Hepatic stellate cell (primary cell): ENCODE measurements at regions not wholly inside any gene's neighbourhood (a gene's known extent, or its start where the extent isn't known, plus 50 kb on each side); places are given as distances from the start of the nearest gene placed in this dataset.

Experiments used
- DNase-seq: peaks from one replicate; pipeline ENCODE4 v3.0.0; 2011; ENCODE audit warnings: low spot score

DNA sequence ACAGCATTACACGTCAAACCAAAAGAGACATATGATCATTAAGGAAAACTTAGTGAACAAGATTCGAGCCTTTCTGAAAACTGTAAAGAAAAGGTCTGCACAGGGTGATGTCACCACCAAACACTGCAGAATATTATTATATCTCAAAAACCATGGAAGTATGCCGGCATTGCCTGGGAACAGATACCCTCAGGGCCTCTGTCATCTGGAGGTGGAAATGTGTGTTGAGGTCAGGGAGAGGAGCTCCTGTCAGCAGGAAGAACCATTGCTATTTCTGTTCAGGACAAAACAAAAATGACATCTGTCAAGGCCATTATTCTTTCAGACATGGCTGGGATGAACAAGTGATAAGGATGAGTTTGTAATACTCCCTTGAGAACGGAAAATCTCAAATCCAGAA is 365.9 kb upstream of the TRIB2 start:
- DNase-seq: no peak

- no peak for DNase-seq
These were observed 363.8 kb upstream of the TRIB2 start for GRCh38 chr2:12352889-12353288.

DNA sequence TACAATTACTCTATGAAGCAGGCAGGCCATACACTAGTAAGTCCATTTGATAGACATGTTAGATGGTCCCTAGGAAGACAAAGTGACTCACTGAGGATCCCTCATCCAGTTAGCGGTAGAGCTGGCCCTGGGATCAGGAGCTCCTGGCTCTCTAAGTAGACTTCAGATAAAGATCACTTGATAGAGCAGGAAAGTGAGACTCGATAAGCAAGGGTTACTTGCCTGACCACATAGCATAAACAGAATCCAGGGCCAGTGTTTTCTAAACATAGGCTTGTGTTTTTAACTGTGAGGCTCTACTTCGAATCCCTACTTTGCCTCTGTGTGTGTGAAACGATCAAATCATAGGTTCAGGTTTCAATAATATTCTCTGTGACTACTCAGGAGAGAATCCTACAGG is 355.2 kb upstream of the TRIB2 start:
- no peak for DNase-seq

GRCh38 chr2:12363138-12363537 is 353.6 kb upstream of the TRIB2 start:
- no peak for DNase-seq

GRCh38 chr2:12363569-12363968 is 353.2 kb upstream of the TRIB2 start:
- no peak for DNase-seq

GRCh38 chr2:12369566-12369965 is 347.2 kb upstream of the TRIB2 start:
- DNase-seq: no peak

- no peak for DNase-seq
These were observed 340.7 kb upstream of the TRIB2 start for GRCh38 chr2:12376025-12376424.

- no peak for DNase-seq
These were observed 337.6 kb upstream of the TRIB2 start for GRCh38 chr2:12379143-12379542.

DNA sequence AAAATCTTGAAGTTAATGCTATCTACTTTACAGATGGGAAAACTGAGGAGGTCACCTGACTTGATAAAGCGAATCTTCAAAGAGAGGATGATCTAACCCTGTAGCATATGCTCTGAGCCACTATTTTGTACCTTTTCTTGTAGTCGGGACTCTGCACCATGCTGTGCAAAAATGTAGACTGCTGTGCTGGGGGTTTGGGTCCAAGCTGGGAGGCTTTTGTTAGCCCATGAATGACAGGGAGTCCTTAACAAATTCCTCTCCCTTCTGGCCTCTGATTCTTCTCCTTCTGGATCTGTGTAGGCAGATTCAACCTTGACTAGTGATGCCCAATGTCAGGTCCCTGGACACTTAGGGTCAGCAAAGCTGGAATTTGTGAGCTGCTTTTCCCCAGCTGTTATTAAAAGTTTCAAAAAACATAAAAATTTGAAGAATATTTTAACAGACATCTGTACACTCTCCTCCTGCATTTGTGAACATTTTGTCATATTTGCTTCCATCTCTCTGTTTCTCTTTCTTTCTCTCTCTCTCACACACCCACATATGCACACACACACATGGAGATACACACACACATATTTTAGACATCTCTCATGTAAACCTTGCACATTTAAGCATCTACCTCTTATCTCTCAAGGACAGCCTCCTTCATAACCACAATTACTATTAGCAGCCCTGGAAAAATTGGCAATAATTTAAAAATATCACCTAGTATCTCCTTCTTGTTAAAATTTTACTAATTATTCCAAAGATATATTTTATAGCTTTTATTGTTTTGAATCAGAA is 335.0 kb upstream of the TRIB2 start:
- no peak for DNase-seq

GRCh38 chr2:12382366-12382765 is 334.4 kb upstream of the TRIB2 start:
- no peak for DNase-seq

DNA sequence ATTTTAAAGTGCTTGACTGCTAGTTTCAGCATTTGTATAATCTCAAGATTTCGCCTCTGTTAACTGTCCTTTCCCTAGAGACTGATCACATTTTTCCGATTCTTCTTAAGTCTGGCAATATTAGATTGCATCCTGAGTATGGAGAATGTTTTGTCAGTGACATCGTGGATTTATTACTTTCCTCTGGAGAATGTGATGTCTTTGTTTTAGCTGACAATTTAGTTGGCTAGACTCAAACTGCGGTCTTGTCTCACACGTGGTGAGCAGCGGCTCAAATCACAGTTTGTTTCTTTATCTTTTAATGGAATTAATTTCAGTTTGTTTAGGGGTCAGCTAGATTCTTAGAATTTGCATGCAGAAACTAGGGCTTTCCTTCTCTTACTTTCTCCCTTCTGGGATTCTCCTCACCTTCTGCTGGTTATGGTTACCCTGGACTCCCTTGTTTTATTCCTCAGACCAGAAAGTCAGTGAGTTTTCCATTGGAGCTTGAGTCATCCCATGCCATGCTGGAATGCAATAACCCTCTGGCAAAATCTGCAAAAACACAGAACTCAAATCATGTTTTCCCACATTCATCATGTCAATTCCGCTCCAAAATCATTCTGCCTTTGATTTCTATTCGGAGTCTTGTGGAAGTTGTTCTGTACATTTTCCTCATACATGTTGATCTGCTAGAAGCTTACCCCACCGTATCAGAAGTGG is 327.2 kb upstream of the TRIB2 start:
- DNase-seq: no peak

DNA sequence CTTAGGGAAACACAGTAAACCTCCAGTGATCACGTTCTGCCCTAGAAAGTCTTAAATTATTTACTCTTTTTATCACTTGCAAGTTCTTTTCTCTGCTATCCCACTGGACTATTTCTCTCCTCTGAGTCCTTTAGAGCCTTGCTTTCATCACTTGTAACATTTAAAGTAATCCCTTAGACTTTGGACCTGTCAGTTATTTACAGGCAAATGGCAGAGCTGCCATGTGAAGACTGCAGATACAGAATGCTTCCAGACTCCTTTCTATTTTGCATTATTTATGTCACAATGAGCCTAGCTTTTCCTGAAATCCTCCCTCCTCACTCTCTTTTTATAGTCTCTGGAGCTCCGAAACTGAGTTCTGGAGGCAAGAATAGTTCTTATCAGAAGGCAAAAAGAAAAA is 325.6 kb upstream of the TRIB2 start:
- no peak for DNase-seq

GRCh38 chr2:12396699-12397098 is 320.0 kb upstream of the TRIB2 start:
- no peak for DNase-seq

DNA sequence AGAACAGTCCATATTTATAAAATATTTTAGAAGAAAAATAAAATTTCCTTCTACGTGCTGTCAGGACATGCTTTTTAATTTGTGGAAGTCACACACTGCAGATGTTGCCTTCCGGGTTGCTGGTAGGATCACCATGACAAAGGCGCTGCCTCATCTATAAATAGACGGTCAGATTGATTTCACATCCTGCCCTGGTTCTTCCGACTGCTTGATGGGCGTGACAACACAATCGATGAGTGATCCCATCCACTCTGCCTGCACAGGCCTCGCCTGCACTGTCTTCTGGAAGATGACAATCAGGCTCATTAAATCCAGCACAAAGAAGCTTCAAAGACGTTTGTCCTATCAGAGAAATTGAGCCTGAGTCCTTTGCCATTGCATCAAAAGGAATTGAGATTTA is 318.9 kb upstream of the TRIB2 start:
- peak; percentile 9 for DNase-seq

GRCh38 chr2:12399240-12399639 is 317.5 kb upstream of the TRIB2 start:
- DNase-seq: no peak

DNA sequence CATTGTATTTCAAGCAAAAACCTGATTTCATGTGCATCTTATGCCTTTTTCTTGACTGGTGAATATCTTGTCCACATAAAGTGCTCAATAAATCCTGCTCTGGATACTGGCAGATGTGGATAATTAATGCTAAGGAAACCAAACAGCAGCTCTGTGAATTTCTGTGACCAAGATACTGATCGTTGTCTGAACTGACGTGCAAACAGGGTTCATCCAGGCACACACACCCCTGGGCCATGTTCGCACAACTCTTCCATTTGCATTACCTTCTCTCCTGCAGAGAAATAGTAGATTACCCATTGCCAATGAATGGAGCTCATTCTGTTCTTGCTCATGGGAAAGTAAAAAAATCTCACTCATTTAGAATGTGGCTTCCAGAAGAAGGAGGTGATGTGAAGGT is 316.2 kb upstream of the TRIB2 start:
- no peak for DNase-seq

- DNase-seq: no peak
These were observed 314.1 kb upstream of the TRIB2 start for GRCh38 chr2:12402440-12403139.

GRCh38 chr2:12404497-12404896 is 312.2 kb upstream of the TRIB2 start:
- no peak for DNase-seq

- DNase-seq: no peak
These were observed 309.6 kb upstream of the TRIB2 start for GRCh38 chr2:12407160-12407559.

- peak; percentile 12 for DNase-seq
These were observed 303.8 kb upstream of the TRIB2 start for GRCh38 chr2:12412898-12413305.

DNA sequence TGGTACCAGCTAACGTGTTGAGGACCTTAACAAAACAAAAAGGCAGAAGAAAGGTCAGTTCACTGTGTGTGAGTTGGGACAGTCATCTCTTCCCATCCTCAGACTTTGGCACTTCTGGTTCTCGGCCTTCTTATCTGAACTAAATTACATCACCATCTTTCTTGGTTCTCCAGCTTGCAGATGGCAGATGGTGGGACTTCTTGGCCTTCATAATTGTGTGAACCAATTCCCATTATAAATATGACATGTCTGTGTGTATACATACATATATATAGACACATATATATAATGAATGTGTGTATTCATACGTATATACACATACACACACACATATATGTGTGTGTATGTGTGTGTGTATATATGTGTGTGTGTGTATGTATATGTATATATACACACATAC is 301.2 kb upstream of the TRIB2 start:
- no peak for DNase-seq

DNA sequence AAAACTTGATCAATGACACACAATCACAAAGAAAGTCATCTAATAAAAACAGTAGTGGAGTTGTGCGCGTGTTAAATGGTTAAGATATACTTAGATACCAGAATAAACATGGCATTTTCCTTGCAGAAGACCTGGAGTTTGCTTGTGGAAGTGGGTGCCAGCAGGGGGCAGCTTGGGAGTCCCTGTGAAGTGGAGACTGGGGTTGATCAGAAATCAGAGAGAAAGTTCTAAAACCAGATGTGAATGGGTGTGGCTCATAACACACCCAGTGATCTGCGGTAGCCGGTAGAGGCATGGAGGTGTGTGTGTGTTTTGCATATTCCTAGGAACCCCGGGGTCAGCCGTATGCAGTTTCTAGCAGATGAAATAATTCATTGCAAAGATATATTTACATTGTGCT is 300.1 kb upstream of the TRIB2 start:
- DNase-seq: no peak

- DNase-seq: no peak
These were observed 298.9 kb upstream of the TRIB2 start for GRCh38 chr2:12417786-12418185.
